HepG2 (cell line): ENCODE measurements at regions not wholly inside any gene's neighbourhood (a gene's known extent, or its start where the extent isn't known, plus 50 kb on each side); places are given as distances from the start of the nearest gene placed in this dataset.
"Not testable (repeated sequence)": the region's sequence is repeated elsewhere in the genome, so short reads cannot be mapped to it uniquely, and the experiment has no call there.

Source experiments
- ATAC-seq: fragments of 200-7000 bp; cut with Tn5 transposase; 3 replicates; pipeline ENCODE4 v1.9.1; 2020; ENCODE audit warnings: mild to moderate bottlenecking, moderate library complexity
- BruUV-seq: library from RNA; stranded (reverse); fragments of 400-500 nt; replicated peaks from 2 replicates; lab custom pipeline; 2021; lab: Mats Ljungman, UMichigan
- CTCF ChIA-PET: fragments of 300-600 bp; formaldehyde crosslinking; extraction: SDS; loops from one replicate; lab custom pipeline; 2021; ENCODE audit warnings: low total read pairs, inconsistent platforms, low intra/inter-chr PET ratio; lab: Yijun Ruan, JAX
- POLR2A ChIA-PET: fragments of 350-600 bp; sonication (Branson Sonifier 250); formaldehyde crosslinking; loops from one replicate; lab custom pipeline; 2020; ENCODE audit warnings: antibody characterized with exemption, inconsistent platforms; lab: Yijun Ruan, JAX
- DNase-seq: peaks from one replicate; pipeline ENCODE4 v3.0.0-alpha.2; 2015; ENCODE audit warnings: low spot score
- FAIRE-seq: peaks from 3 replicates; lab custom pipeline; 2011; peaks lifted over from hg19 to GRCh38; lab: Jason Lieb, UNC
- H2AFZ ChIP-seq: one replicate; pipeline ENCODE4 v1.6.1; 2011; ENCODE audit warnings: low read length, inconsistent platforms
- H3K27ac ChIP-seq: fragments of 300-600 bp; 3 replicates; pipeline ENCODE4 v1.8.0; 2011; ENCODE audit warnings: mixed run types, mild to moderate bottlenecking, mixed read lengths, low read length, inconsistent platforms; ENCODE audit not compliant: insufficient read depth; ENCODE audit errors: extremely low read length
- H3K27me3 ChIP-seq, 2 experiments: fragments of 200-600 bp in 1 of 2; 2 replicates in 1 of 2; 3 replicates in 1 of 2; pipeline versions ENCODE4 v1.6.0 to v1.8.0; 2011; ENCODE audit warnings: low read length in 2 of 2, mild to moderate bottlenecking in 2 of 2, moderate library complexity in 2 of 2, inconsistent platforms in 1 of 2; ENCODE audit not compliant: insufficient read depth in 2 of 2, control insufficient read depth in 1 of 2
- H3K36me3 ChIP-seq, 2 experiments: fragments of 200-600 bp in 1 of 2; replicated peaks in 1 of 2; 2 replicates in 1 of 2; 3 replicates in 1 of 2; pipeline versions ENCODE4 v1.5.1 to v1.8.0; 2011; ENCODE audit warnings: low read length in 2 of 2, inconsistent platforms in 1 of 2; ENCODE audit not compliant: insufficient read depth in 2 of 2, control insufficient read depth in 1 of 2
- H3K4me1 ChIP-seq: 2 replicates; pipeline ENCODE4 v1.5.1; 2012; ENCODE audit warnings: low read length, inconsistent platforms; ENCODE audit not compliant: insufficient read depth
- H3K4me2 ChIP-seq: 2 replicates; pipeline ENCODE4 v1.6.0; 2011; ENCODE audit warnings: low read depth, low read length, inconsistent platforms
- H3K4me3 ChIP-seq, 3 experiments: fragments of 200-600 bp in 1 of 3; sonication (generic), shearing (Covaris generic) in 1 of 3; replicated peaks in 1 of 3; 2 replicates each; pipeline ENCODE4 v1.5.1; 2011 to 2016; ENCODE audit warnings: low read length in 3 of 3, inconsistent platforms in 2 of 3, low read depth in 2 of 3, mild to moderate bottlenecking in 2 of 3, control low read depth in 1 of 3, mixed read lengths in 1 of 3; ENCODE audit not compliant: insufficient read depth in 1 of 3
- H3K79me2 ChIP-seq: one replicate; pipeline ENCODE4 v1.6.1; 2011; ENCODE audit warnings: low read length, inconsistent platforms; ENCODE audit not compliant: insufficient read depth
- H3K9ac ChIP-seq: 2 replicates; pipeline ENCODE4 v1.6.0; 2011; ENCODE audit warnings: mild to moderate bottlenecking, low read depth, low read length, inconsistent platforms; ENCODE audit not compliant: insufficient read depth
- H3K9me3 ChIP-seq: 2 replicates; pipeline ENCODE4 v1.5.1; 2012; ENCODE audit warnings: mild to moderate bottlenecking, low read length
- H4K20me1 ChIP-seq: 2 replicates; pipeline ENCODE4 v1.6.0; 2011; ENCODE audit warnings: inconsistent platforms, mild to moderate bottlenecking, low read length, moderate library complexity; ENCODE audit not compliant: insufficient read depth
- SOX13 ChIP-seq, 3 experiments: fragments of 450-650 bp in 1 of 3; sonication (generic) in 1 of 3; formaldehyde crosslinking in 1 of 3; IDR thresholded peaks in 2 of 3; conservative IDR thresholded peaks in 1 of 3; 2 replicates each; pipeline versions ENCODE4 v1.5.0 to v1.6.1; 2016 to 2020; ENCODE audit warnings: antibody characterized with exemption in 1 of 3, mild to moderate bottlenecking in 1 of 3, missing compliant biosample characterization in 1 of 3, missing genetic modification reagents in 1 of 3, moderate library complexity in 1 of 3
- SOX5 ChIP-seq: IDR thresholded peaks from 2 replicates; pipeline ENCODE4 v1.6.1; 2016; ENCODE audit warnings: borderline replicate concordance
- TEAD3 ChIP-seq: optimal IDR thresholded peaks from 2 replicates; pipeline ENCODE3; 2016; ENCODE audit warnings: borderline replicate concordance
- ZNF747 ChIP-seq: sonication (generic); formaldehyde crosslinking; IDR thresholded peaks from 2 replicates; pipeline ENCODE4 v1.8.1; 2023; ENCODE audit warnings: missing genetic modification reagents, mild to moderate bottlenecking, borderline replicate concordance
- WGBS: methylation state at CpG from one replicate; pipeline ENCODE4 v1.1.6; 2017; ENCODE audit warnings: low lambda C conversion rate; 5-methylcytosine and 5-hydroxymethylcytosine counted together
- in situ Hi-C: cut with HindIII; loops from 2 replicates; pipeline ENCODE4 v1.10.0; 2017; ENCODE audit warnings: low pct_unique_long_range_greater_than_20kb; ENCODE audit not compliant: extremely low pct_ligation_motif_present
- intact Hi-C: fragments of 100-400 bp; cut with micrococcal nuclease; formaldehyde crosslinking; loops from one replicate; pipeline ENCODE4 v1.10.0; 2022; ENCODE audit not compliant: unreplicated experiment

DNA sequence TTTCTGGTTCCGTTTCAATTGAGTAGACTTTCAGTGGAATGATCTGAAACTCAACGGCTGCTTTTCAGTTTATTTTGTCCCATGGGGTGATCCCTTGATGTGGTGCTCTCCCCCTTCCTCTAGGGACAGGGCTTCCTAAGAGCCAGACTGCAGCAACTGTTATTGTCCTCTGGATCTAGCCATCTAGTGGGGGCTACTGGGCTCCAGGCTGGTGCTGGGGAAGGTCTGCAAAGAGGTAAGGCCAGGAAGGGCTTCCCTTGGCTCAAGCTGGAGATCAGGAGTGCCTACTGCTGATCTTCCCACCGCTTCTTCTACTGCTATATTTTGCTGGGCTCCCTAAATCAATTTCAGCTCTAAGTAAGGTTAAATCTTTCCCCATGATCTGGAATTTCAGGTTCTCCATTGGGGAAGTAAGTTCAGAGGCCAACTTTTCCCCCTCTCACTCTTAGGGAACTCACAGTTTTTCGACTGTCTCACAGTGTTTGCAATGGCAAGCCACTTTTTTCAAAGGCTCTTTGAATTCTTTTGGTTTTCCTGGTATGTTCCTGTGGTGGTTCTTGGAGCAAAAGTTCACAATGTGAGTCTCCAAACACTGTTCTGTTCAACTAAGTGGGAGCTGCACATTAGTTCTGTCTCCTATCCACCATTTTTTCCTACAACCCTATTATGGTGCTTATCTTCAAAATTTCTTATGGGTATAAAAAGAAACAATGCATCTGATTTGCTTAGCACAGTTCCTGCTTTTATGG lies 286.2 kb upstream of the EXOC2 start:
- CTCF ChIA-PET = no interaction called here

GRCh38 chr6:977226-977625 lies 284.3 kb upstream of the EXOC2 start:
- ATAC-seq; CTCF ChIA-PET; H3K79me2 ChIP-seq; POLR2A ChIA-PET; H3K4me3 ChIP-seq; H2AFZ ChIP-seq; BruUV-seq; in situ Hi-C loops; FAIRE-seq; H3K9ac ChIP-seq; H4K20me1 ChIP-seq; H3K27ac ChIP-seq; H3K4me2 ChIP-seq; intact Hi-C loops; DNase-seq; H3K27me3 ChIP-seq; H3K36me3 ChIP-seq; TF ChIP-seq SOX13 (IDR thresholded peaks at IDR 0.05): not testable (repeated sequence)
- Histone ChIP-seq H3K9me3 (peaks cover 24% of the 10 kb centered on the region), H3K4me1 (peaks cover 39% of the 10 kb centered on the region)
- TF ChIP-seq SOX5 (peak; percentile 60; the same call in 1 of the 2 replicates), SOX13 (CRISPR knock-in tag; conservative IDR thresholded peaks at IDR 0.05 in 1 of 2, IDR thresholded peaks at IDR 0.05 in 1 of 2) (peak in 1 of 2 experiments; percentile 77; a peak in 2 of 4 replicates)

More for the DNA sequence above, 286.2 kb upstream of the EXOC2 start:
- H3K9ac ChIP-seq = no peak overlapping the region
- H3K79me2 ChIP-seq = no peaks in the 10 kb centered on the region
- FAIRE-seq = no peak
- peaks cover 39% of the 10 kb centered on the region for H3K4me1 ChIP-seq
- H3K9me3 ChIP-seq = peaks cover 24% of the 10 kb centered on the region
- H3K4me3 ChIP-seq = no peak overlapping the region
- no peak overlapping the region for H3K27ac ChIP-seq
- H3K4me2 ChIP-seq = peak overlapping the region; percentile 15; the same call in 1 of the 2 replicates
- H3K27me3 ChIP-seq = no peaks in the 10 kb centered on the region
- ATAC-seq = peak; percentile 50; the same call in 2 of the 3 replicates
- in situ Hi-C loops (no loop called here), intact Hi-C loops (no loop called here)
- 52% methylated on average over 4 of the region's 4 CpGs for WGBS
- BruUV-seq = no TSS peak
- H4K20me1 ChIP-seq = no peaks in the 10 kb centered on the region
- peak; percentile 27 for DNase-seq
- no peak for TF ChIP-seq ZNF747 (CRISPR knock-in tag)
- peak; percentile 16 for TF ChIP-seq TEAD3 (CRISPR knock-in tag)
- no peaks in the 10 kb centered on the region for H3K36me3 ChIP-seq
- no peak overlapping the region for H2AFZ ChIP-seq
- POLR2A ChIA-PET = no interaction called here
